ENCODE measurements at regions not wholly inside any gene's neighbourhood (a gene's known extent, or its start where the extent isn't known, plus 50 kb on each side); places are given as distances from the start of the nearest gene placed in this dataset.
"Not testable (repeated sequence)": the region's sequence is repeated elsewhere in the genome, so short reads cannot be mapped to it uniquely, and the experiment has no call there.

DNA sequence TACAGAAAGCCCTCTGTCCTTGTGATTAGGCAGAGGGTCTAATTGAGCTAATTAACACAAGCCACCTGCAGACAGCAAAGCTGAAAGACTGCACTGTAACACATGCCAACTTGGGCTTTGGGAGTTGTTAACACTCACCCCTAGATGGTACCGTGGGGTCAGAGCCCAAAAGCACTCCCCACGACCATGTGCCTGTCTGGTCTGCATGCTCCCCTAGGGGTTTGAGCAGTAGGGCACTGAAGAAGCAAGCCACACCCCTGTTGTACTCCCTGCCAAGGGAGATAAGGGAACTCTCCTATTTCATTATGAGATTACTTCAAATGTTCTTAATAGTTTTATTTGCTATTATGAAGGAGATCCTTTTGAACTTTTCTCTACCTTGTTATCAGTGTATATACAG, 560.1 kb upstream of the FSHR start:
- H3K9me3 ChIP-seq: no peaks in the 10 kb centered on the region

DNA sequence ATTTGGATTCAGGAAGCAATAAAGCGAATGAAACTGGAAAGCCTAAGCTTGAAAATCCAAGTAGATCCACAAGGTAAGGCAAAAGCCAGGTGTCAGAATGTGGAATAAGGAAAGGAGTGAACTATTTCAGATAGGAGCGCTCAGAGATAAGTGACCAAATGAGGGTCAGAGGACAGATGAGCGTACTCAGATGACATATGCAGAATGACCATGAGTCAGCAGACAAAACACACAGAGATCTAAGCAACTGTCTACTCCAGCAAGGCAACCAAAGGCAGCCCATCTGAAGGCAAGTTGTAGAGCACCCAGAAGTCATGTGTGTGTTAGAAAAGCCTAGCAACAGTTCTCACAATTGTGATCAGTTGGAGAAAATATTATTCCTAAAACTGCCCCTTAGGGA, 548.4 kb upstream of the FSHR start:
- no peaks in the 10 kb centered on the region for H3K36me3 ChIP-seq
- 99% methylated on average over 3 of the region's 3 CpGs for WGBS
- no peak for TF ChIP-seq EP300 (IDR thresholded peaks at IDR 0.05)
- TF ChIP-seq, protein P1, sequence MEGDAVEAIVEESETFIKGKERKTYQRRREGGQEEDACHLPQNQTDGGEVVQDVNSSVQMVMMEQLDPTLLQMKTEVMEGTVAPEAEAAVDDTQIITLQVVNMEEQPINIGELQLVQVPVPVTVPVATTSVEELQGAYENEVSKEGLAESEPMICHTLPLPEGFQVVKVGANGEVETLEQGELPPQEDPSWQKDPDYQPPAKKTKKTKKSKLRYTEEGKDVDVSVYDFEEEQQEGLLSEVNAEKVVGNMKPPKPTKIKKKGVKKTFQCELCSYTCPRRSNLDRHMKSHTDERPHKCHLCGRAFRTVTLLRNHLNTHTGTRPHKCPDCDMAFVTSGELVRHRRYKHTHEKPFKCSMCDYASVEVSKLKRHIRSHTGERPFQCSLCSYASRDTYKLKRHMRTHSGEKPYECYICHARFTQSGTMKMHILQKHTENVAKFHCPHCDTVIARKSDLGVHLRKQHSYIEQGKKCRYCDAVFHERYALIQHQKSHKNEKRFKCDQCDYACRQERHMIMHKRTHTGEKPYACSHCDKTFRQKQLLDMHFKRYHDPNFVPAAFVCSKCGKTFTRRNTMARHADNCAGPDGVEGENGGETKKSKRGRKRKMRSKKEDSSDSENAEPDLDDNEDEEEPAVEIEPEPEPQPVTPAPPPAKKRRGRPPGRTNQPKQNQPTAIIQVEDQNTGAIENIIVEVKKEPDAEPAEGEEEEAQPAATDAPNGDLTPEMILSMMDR (IDR thresholded peaks at IDR 0.05): no peak
- no peak for TF ChIP-seq POLR2A (IDR thresholded peaks at IDR 0.05; ENCODE audit: low read depth)
- no peak for TF ChIP-seq POLR2AphosphoS5 (IDR thresholded peaks at IDR 0.05)
- H3K27ac ChIP-seq (replicated peaks in 1 of 4): no peak overlapping the region
- H3K4me1 ChIP-seq: no peaks in the 10 kb centered on the region
- intact Hi-C loops (cut with DNase I): no loop called here
- no peak for DNase-seq (ENCODE audit: extremely low spot score)
- H3K27me3 ChIP-seq: no peaks in the 10 kb centered on the region
- H3K9me3 ChIP-seq: no peaks in the 10 kb centered on the region
- no peak overlapping the region for H3K4me3 ChIP-seq

More for the DNA sequence above, 560.1 kb upstream of the FSHR start:
- DNase-seq (ENCODE audit: extremely low spot score): no peak
- no peaks in the 10 kb centered on the region for H3K27me3 ChIP-seq
- TF ChIP-seq, protein P1 (IDR thresholded peaks at IDR 0.05): no peak
- TF ChIP-seq POLR2AphosphoS5 (IDR thresholded peaks at IDR 0.05) (no peak), POLR2A (IDR thresholded peaks at IDR 0.05; ENCODE audit: low read depth) (no peak), EP300 (IDR thresholded peaks at IDR 0.05) (no peak)
- H3K4me1 ChIP-seq: peaks cover 0 to 9% (median 0%) of the 10 kb centered on the region in 4 donors
- no CpG with 5 or more reads among the region's 2 CpGs for WGBS
- intact Hi-C loops (cut with DNase I): no loop called here
- no peak overlapping the region for H3K4me3 ChIP-seq
- no peaks in the 10 kb centered on the region for H3K36me3 ChIP-seq
- no peak overlapping the region for H3K27ac ChIP-seq (replicated peaks in 1 of 4)

DNA sequence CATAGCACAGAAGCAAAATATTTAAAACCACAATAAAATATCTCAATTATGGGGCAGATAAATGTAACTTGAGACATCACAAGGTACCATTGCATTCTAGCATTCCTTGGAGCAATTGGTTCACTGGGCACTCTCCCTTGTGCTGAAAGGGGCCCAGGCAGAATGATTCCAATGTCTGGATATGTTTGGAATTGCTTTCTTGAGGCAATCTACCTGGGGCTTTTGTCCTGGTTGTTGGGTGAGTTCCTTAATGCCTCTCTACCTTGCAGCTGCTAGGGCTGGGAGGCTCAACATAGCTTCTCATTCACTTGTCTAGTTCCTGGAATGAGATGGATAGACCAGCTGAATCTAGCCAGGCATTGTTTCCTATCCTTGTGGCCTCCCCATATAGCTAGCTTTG, 539.6 kb upstream of the FSHR start:
- Histone ChIP-seq H3K9me3 (no peaks in the 10 kb centered on the region), H3K4me3 (no peak overlapping the region), H3K36me3 (no peaks in the 10 kb centered on the region), H3K27me3 (no peaks in the 10 kb centered on the region), H3K4me1 (no peaks in the 10 kb centered on the region), H3K27ac (replicated peaks in 1 of 4) (no peak overlapping the region)
- no peak for DNase-seq (ENCODE audit: extremely low spot score)
- TF ChIP-seq POLR2AphosphoS5 (IDR thresholded peaks at IDR 0.05): no peak
- TF ChIP-seq, protein P1 (IDR thresholded peaks at IDR 0.05): no peak
- TF ChIP-seq EP300 (IDR thresholded peaks at IDR 0.05): no peak
- intact Hi-C loops (cut with DNase I): no loop called here

DNA sequence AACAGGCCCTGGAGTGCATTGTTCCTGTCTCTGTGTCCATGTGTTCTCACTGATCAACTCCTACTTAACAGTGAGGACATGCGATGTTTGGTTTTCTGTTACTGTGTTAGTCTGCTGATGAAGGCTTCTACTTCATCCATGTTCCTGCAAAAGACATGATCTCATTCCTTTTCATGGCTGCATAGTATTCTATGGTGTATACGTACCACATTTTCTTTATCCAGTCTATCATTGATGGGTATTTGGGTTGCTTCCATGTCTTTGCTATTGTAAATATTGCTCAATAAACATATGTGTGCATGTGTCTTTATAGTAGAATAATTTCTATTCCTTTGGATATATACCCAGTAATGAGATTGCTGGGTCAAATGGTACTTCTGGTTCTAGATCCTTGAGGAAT, 537.7 kb upstream of the FSHR start:
- H3K4me3 ChIP-seq; DNase-seq (ENCODE audit: extremely low spot score): not testable (repeated sequence)
- 93% methylated on average over 2 of the region's 2 CpGs for WGBS

DNA sequence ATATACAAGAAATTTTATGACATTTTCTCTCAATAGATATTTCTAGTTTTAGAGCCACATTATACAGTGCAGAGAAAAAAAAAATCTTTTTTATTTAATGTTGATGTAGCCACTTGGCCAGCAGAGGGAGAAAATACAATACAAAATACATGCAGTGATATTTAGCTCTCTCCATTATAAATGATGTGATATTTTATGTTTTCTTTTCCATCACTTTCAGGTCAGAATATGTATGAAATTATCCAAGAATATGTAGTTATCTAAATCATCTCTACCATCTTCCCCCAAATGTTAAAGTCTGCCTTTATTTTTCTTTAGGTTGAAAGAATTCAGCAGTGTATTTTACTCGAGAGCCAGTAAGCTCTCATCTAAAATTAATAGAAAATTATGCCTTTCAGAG, 533.6 kb upstream of the FSHR start:
- TF ChIP-seq POLR2A (IDR thresholded peaks at IDR 0.05; ENCODE audit: low read depth): no peak
- TF ChIP-seq, protein P1 (IDR thresholded peaks at IDR 0.05): peak; percentile 35 to 50 (median 44)
- no peaks in the 10 kb centered on the region for H3K27me3 ChIP-seq
- H3K36me3 ChIP-seq: no peaks in the 10 kb centered on the region
- no peaks in the 10 kb centered on the region for H3K9me3 ChIP-seq
- H3K27ac ChIP-seq (replicated peaks in 1 of 4): no peak overlapping the region
- H3K4me1 ChIP-seq: no peaks in the 10 kb centered on the region
- DNase-seq (ENCODE audit: extremely low spot score): no peak
- intact Hi-C loops (cut with DNase I): loop anchor here (5.0 to 10.0 kb wide), 2 partner anchors 454 to 717 kb away; no protein-coding TSS in a partner anchor
- no peak overlapping the region for H3K4me3 ChIP-seq
- WGBS: 66% methylated on average over 1 of the region's 1 CpG

More for the DNA sequence above, 537.7 kb upstream of the FSHR start:
- H3K36me3 ChIP-seq; H3K4me1 ChIP-seq; H3K27ac ChIP-seq (replicated peaks in 1 of 4); H3K27me3 ChIP-seq; H3K9me3 ChIP-seq; intact Hi-C loops (cut with DNase I): not testable (repeated sequence)

Measured in esophagus muscularis mucosa (tissue), 4 donors.